DLD1 (cell line): ENCODE measurements at regions not wholly inside any gene's neighbourhood (a gene's known extent, or its start where the extent isn't known, plus 50 kb on each side); places are given as distances from the start of the nearest gene placed in this dataset.
"Not testable (repeated sequence)": the region's sequence is repeated elsewhere in the genome, so short reads cannot be mapped to it uniquely, and the experiment has no call there.

ENCODE experiments used
- in situ Hi-C: cut with HindIII; loops from 2 replicates; pipeline ENCODE4 v1.10.0; 2017; ENCODE audit warnings: low sequenced_read_pairs

- in situ Hi-C loops, result no loop called here
Measured at GRCh38 chr2:12017499-12018157, 271.2 kb downstream of the LPIN1 start.

DNA sequence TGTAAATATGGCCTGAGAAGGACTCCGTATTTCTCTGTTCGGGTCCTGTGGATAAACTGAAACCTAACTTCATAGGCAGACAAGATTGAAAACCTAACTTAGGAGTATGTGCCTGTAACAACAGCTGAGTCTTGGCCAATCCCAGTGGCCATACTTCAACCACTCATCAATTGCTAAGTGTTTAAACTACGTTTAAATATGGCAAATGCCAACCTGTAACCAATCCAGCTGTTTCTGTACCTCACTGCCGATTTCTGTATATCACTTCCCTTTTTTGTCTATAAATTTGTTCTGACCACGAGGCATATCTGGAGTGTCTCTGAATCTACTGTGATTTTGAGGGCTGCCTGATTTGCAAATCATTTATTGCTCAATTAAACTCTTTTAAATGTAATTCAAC is 272.3 kb downstream of the LPIN1 start:
- in situ Hi-C loops, result not testable (repeated sequence)

GRCh38 chr2:12020833-12021469 is 274.5 kb downstream of the LPIN1 start:
- in situ Hi-C loops, result no loop called here

DNA sequence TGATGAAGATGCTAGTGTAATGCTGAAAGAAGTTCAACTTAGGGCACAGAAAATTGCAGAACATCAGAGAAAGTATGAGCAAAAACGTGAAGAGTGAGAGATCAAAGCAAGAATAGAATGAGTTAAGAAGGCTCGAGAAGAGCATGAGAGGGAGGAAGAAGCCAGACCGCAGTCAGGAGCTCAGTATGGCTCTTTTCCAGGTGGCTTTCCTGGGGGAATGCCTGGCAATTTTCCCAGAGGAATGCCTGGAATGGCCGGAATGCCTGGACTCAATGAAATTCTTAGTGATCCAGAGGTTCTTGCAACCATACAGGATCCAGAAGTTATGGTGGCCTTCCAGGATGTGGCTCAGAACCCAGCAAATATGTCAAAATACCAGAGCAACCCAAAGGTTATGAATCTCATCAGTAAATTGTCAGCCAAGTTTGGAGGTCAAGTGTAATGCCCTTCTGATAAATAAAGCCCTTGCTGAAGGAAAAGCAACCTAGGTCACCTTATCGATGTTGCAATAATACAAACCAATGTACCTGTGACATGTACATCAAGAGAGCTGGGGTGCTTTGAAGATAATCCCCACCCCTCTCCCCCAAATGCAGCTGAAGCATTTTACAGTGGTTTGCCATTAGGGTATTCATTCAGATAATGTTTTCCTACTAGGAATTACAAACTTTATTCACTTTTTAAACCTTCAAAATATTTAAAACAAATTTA is 277.9 kb downstream of the LPIN1 start:
- in situ Hi-C loops, result not testable (repeated sequence)

DNA sequence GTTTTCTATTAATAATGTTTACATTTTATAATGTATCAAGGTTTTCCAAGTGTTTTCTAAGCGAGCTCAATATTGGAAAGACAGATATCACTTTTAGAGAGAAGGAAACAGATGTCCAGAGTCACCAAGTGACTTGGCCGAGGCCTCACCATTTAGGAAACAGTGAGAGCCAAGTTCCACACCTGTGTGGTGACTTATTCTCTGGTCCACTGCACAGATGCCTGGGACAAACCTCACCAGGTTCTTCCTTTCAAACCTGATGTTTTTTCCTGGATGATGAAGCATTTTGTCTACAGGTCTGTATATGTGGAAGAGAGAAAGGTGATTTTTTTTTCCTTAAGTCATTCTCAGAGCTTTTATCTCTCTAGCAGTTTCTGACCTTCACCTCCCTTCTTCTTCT is 280.7 kb downstream of the LPIN1 start:
- in situ Hi-C loops, result no loop called here

- in situ Hi-C loops, result loop anchor here (10.0 kb wide), 1 partner anchor 463 kb away; no protein-coding TSS in a partner anchor
Measured at GRCh38 chr2:12031866-12032265, 285.4 kb downstream of the LPIN1 start.

DNA sequence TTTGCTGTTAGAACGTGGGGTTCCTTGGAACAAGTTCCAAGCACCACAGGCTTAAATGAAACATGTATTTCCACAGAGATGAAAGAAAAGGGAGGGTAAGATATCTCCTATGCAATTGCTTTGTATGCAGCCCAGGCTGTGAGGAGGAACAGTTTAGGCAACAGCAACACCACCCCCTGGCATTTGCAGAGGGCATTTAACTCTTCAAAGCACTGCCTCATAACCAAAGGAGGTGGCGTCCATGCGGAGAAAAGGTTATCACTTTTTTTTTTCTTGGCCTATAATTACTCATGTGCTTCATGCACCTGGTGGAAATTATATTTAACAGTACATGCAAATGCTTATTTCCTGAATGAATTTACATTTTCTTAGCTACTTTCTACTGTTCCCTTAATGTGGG is 286.0 kb downstream of the LPIN1 start:
- in situ Hi-C loops, result loop anchor here (10.0 kb wide), 1 partner anchor 462 kb away; no protein-coding TSS in a partner anchor

- in situ Hi-C loops, result loop anchor here (10.0 kb wide), 1 partner anchor 462 kb away; no protein-coding TSS in a partner anchor
Measured at GRCh38 chr2:12032975-12033374, 286.5 kb downstream of the LPIN1 start.

DNA sequence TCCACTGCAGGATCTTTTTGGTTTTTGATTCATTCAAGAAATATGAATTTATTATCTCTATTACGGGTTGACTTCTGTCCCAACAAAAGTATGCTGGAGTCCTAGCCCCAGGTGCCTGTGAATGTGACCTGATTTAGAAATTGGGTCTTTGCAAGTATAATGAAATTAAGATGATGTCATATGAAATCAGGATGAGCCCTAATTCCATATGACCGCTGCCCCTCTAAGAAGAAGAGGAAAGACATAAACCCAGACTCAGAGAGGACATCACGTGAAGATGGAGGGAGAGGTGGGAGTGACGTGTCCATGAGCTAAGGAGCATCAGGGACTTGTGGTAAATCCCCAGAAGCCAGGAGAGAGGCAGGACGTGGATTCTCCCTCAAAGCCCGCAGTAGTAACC is 287.1 kb downstream of the LPIN1 start:
- in situ Hi-C loops, result loop anchor here (10.0 kb wide), 1 partner anchor 461 kb away; no protein-coding TSS in a partner anchor

DNA sequence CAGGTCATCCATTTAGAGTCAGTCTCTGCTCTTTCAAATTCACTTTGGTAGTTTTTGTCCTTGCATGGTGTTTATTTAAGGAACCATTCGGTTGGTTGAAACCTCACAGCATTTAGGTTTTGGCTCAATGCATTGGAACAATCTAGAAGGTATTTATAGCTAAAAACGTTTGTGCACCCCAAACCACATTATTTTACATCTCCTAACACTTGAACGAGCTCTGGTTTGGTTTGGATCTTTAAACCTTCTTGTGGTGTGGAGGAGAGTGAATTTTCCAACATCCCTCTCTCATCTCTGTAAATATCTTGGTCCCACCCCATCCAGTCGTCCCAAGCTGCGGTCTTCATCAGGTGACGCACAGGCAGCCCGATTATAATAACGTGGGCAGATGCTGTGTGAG is 287.9 kb downstream of the LPIN1 start:
- in situ Hi-C loops, result loop anchor here (10.0 kb wide), 1 partner anchor 460 kb away; no protein-coding TSS in a partner anchor

- in situ Hi-C loops, result loop anchor here (10.0 kb wide), 1 partner anchor 460 kb away; no protein-coding TSS in a partner anchor
Measured at GRCh38 chr2:12035029-12035720, 288.7 kb downstream of the LPIN1 start.

- in situ Hi-C loops, result loop anchor here (10.0 kb wide), 1 partner anchor 459 kb away; no protein-coding TSS in a partner anchor
Measured at GRCh38 chr2:12035956-12036639, 289.7 kb downstream of the LPIN1 start.

GRCh38 chr2:12036640-12036983 is 290.2 kb downstream of the LPIN1 start:
- in situ Hi-C loops, result loop anchor here (10.0 kb wide), 1 partner anchor 458 kb away; no protein-coding TSS in a partner anchor

DNA sequence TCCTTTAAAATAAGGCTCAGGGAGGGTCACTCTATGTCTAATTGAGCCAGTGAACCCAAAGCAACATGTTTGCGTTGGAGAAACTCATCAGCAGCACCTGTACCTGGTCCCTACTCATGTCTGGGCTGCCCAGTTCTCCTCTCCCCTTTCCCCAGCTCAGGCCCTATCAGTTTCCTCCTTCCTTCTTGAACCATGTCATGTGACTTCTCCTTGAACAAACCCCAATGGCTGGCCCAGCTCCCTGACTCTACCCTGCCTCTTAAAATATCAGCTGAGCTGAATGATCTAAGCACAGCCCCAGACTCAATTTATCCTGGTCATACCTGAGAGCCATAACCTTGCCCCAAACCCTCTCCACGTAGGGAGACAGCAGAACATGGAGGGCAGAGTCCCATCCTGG is 290.9 kb downstream of the LPIN1 start:
- in situ Hi-C loops, result loop anchor here (10.0 kb wide), 1 partner anchor 458 kb away; no protein-coding TSS in a partner anchor

DNA sequence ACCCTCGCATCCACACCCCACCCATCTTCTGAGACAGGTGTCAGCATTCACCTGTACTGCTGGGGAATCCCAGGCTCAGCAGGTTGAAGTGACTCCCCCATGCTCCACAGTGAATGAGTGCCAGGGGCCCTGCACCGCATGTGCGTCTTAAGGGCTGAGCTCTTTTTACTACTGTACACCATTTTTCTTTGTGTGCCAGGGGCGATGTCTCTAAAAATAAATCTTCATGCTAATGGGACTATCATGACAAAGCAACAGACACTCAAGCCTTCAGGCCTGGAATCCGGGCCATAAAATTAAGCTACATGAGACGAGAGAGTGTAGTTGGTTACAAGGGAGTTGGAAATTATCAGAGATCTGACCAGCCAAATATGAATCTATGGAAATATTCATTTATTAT is 294.8 kb downstream of the LPIN1 start:
- in situ Hi-C loops, result no loop called here

- in situ Hi-C loops, result no loop called here
Measured at GRCh38 chr2:12043131-12043530, 296.7 kb downstream of the LPIN1 start.

GRCh38 chr2:12044857-12045256 is 298.4 kb downstream of the LPIN1 start:
- in situ Hi-C loops, result no loop called here

- in situ Hi-C loops, result no loop called here
Measured at GRCh38 chr2:12045864-12046291, 299.4 kb downstream of the LPIN1 start.

- in situ Hi-C loops, result no loop called here
Measured at GRCh38 chr2:12046641-12047040, 300.2 kb downstream of the LPIN1 start.

DNA sequence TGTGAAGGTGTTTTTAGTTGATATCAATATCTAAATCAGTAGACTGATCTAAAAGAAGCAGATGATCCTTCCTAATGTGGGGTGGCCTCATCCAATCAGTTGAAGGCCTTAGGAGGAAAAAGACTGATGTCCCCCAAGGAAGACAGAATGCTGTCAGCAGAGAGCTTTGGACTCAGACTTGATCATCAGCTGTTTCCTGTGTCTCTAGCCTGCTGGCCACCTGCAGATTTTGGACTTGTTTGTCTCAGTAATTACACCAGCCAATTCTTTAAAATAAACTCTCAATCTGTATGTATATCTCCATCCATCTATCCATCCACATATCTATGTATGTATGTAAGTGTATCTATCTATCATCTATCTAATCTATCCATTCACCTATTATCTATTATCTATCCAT is 301.3 kb downstream of the LPIN1 start:
- in situ Hi-C loops, result no loop called here
